ENCODE measurements at regions not wholly inside any gene's neighbourhood (a gene's known extent, or its start where the extent isn't known, plus 50 kb on each side); places are given as distances from the start of the nearest gene placed in this dataset.

DNA sequence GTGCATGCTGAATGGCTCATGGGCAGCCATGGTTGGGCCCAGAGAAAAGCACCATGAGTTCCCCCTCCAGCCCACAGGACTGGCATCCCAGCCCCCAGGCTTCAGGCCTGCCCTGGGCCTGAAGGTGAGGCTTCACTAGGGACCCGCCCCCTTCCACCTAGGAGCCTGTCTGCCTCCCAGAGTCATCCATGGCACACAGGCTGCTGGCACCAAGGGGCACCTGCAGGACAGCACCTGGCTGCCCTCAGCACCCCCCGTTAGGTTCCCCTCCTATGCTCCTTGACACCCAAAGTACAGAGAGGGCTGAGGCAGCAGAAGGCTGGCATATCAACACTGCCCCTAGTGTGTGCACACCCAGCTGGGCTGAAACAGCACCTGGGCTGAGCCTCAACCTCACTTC lies 566.7 kb upstream of the PCDH7 start:
- Histone ChIP-seq H3K27me3 (ENCODE audit: insufficient read depth, low read length) (no peaks in the 10 kb centered on the region), H2AFZ (ENCODE audit: low read depth, low read length, poor library complexity, severe bottlenecking) (no peak overlapping the region), H3K4me2 (ENCODE audit: low read length) (no peak overlapping the region), H3K79me2 (ENCODE audit: insufficient read depth, low read length) (no peaks in the 10 kb centered on the region), H4K20me1 (ENCODE audit: insufficient read depth) (no peaks in the 10 kb centered on the region), H3K36me3 (ENCODE audit: control insufficient read depth in 1 of 2, insufficient read depth in 2 of 2, low read length in 2 of 2) (no peaks in the 10 kb centered on the region), H3K9me3 (ENCODE audit: control insufficient read depth in 1 of 2, insufficient read depth in 1 of 2, low read depth in 1 of 2, low read length in 2 of 2) (no peaks in the 10 kb centered on the region), H3K9ac (ENCODE audit: low read length) (no peak overlapping the region), H3K4me1 (ENCODE audit: control insufficient read depth in 1 of 2, insufficient read depth in 2 of 2, low read length in 2 of 2) (no peaks in the 10 kb centered on the region), H3K9me2 (ENCODE audit: insufficient read depth) (no peaks in the 10 kb centered on the region), H3K4me3 (replicated peaks in 1 of 2; ENCODE audit: low read depth in 1 of 2, low read length in 2 of 2) (no peak overlapping the region), H3K27ac (ENCODE audit: low read depth, low read length) (no peak overlapping the region)
- ChIA-PET RAD21 (ENCODE audit: low non-redundant PET in 1 of 2, low total read pairs in 2 of 2, uncharacterized antibody in 2 of 2, unreplicated experiment in 2 of 2) (no interaction called here), CTCF (no interaction called here), POLR2A (no interaction called here)
- DNase-seq (ENCODE audit: low read depth, low spot score): no peak
- TF ChIP-seq, protein P1, sequence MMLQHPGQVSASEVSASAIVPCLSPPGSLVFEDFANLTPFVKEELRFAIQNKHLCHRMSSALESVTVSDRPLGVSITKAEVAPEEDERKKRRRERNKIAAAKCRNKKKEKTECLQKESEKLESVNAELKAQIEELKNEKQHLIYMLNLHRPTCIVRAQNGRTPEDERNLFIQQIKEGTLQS (IDR thresholded peaks at IDR 0.05): no peak
- TF ChIP-seq SP1 (IDR thresholded peaks at IDR 0.05; ENCODE audit: low read depth) (no peak), SRF (IDR thresholded peaks at IDR 0.05; ENCODE audit: low read depth) (no peak), ELF1 (IDR thresholded peaks at IDR 0.05; ENCODE audit: borderline replicate concordance, low read depth) (no peak), ZNF274 (IDR thresholded peaks at IDR 0.05; ENCODE audit: low read depth, low read length) (no peak), TCF7L2 (IDR thresholded peaks at IDR 0.05; ENCODE audit: borderline replicate concordance, extremely low read depth, insufficient read depth, insufficient read length) (no peak), ZFX (IDR thresholded peaks at IDR 0.05) (no peak), EZH2phosphoT487 (IDR thresholded peaks at IDR 0.05; ENCODE audit: borderline replicate concordance) (no peak), CBX3 (IDR thresholded peaks at IDR 0.05; ENCODE audit: low read depth) (no peak), CEBPB (IDR thresholded peaks at IDR 0.05; ENCODE audit: low read depth) (no peak), EGR1 (IDR thresholded peaks at IDR 0.05; ENCODE audit: low read depth) (no peak), FOSL1 (IDR thresholded peaks at IDR 0.05; ENCODE audit: low read depth) (no peak), YY1 (IDR thresholded peaks at IDR 0.05; ENCODE audit: extremely low read depth, insufficient replicate concordance, low read depth, low read length) (no peak), RAD21 (IDR thresholded peaks at IDR 0.05; ENCODE audit: low read depth) (no peak), SIN3A (IDR thresholded peaks at IDR 0.05; ENCODE audit: low read depth) (no peak), JUND (IDR thresholded peaks at IDR 0.05) (no peak), EZH2 (IDR thresholded peaks at IDR 0.05) (no peak)
- TF ChIP-seq, protein P2, sequence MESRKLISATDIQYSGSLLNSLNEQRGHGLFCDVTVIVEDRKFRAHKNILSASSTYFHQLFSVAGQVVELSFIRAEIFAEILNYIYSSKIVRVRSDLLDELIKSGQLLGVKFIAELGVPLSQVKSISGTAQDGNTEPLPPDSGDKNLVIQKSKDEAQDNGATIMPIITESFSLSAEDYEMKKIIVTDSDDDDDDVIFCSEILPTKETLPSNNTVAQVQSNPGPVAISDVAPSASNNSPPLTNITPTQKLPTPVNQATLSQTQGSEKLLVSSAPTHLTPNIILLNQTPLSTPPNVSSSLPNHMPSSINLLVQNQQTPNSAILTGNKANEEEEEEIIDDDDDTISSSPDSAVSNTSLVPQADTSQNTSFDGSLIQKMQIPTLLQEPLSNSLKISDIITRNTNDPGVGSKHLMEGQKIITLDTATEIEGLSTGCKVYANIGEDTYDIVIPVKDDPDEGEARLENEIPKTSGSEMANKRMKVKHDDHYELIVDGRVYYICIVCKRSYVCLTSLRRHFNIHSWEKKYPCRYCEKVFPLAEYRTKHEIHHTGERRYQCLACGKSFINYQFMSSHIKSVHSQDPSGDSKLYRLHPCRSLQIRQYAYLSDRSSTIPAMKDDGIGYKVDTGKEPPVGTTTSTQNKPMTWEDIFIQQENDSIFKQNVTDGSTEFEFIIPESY (IDR thresholded peaks at IDR 0.05; ENCODE audit: extremely low read depth, insufficient replicate concordance, low read length): no peak
- TF ChIP-seq, protein P3, sequence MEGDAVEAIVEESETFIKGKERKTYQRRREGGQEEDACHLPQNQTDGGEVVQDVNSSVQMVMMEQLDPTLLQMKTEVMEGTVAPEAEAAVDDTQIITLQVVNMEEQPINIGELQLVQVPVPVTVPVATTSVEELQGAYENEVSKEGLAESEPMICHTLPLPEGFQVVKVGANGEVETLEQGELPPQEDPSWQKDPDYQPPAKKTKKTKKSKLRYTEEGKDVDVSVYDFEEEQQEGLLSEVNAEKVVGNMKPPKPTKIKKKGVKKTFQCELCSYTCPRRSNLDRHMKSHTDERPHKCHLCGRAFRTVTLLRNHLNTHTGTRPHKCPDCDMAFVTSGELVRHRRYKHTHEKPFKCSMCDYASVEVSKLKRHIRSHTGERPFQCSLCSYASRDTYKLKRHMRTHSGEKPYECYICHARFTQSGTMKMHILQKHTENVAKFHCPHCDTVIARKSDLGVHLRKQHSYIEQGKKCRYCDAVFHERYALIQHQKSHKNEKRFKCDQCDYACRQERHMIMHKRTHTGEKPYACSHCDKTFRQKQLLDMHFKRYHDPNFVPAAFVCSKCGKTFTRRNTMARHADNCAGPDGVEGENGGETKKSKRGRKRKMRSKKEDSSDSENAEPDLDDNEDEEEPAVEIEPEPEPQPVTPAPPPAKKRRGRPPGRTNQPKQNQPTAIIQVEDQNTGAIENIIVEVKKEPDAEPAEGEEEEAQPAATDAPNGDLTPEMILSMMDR (IDR thresholded peaks at IDR 0.05 in 2 of 3, conservative IDR thresholded peaks at IDR 0.05 in 1 of 3; ENCODE audit: borderline replicate concordance in 1 of 3, insufficient read depth in 1 of 3, low read depth in 2 of 3, low read length in 2 of 3): no peak
- TF ChIP-seq, protein P4, sequence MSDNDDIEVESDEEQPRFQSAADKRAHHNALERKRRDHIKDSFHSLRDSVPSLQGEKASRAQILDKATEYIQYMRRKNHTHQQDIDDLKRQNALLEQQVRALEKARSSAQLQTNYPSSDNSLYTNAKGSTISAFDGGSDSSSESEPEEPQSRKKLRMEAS (IDR thresholded peaks at IDR 0.05): no peak
- ATAC-seq: no peak
- BruUV-seq (replicated peaks): no TSS peak
- intact Hi-C loops (cut with micrococcal nuclease): no loop called here

Data from HCT116 (cell line).